HCT116 (cell line): ENCODE measurements at regions not wholly inside any gene's neighbourhood (a gene's known extent, or its start where the extent isn't known, plus 50 kb on each side); places are given as distances from the start of the nearest gene placed in this dataset.

Source experiments
- ATAC-seq: fragments of 200-7000 bp; cut with Tn5 transposase; 2 replicates; pipeline ENCODE4 v1.9.1; 2020; ENCODE audit warnings: mild to moderate bottlenecking, moderate library complexity
- BruUV-seq: library from RNA; stranded (reverse); fragments of 400-500 nt; replicated peaks from 2 replicates; lab custom pipeline; 2021; lab: Mats Ljungman, UMichigan
- CTCF ChIA-PET: fragments of 300-600 bp; sonication (Branson Sonifier 250); formaldehyde crosslinking; loops from one replicate; lab custom pipeline; 2021; ENCODE audit warnings: antibody characterized with exemption; lab: Charles Lee
- POLR2A ChIA-PET: fragments of 300-600, 350-600 bp; sonication (Branson Sonifier 250); formaldehyde crosslinking; loops from one replicate; lab custom pipeline; 2021; ENCODE audit warnings: antibody characterized with exemption; lab: Charles Lee
- RAD21 ChIA-PET, 2 experiments: fragments of 300-600 bp; sonication (Branson Sonifier 250); formaldehyde crosslinking; loops; one replicate each; lab custom pipeline; 2023; ENCODE audit warnings: low total read pairs in 2 of 2; ENCODE audit not compliant: uncharacterized antibody in 2 of 2, unreplicated experiment in 2 of 2, low non-redundant PET in 1 of 2; lab: Charles Lee
- DNase-seq: peaks from one replicate; pipeline ENCODE4 v3.0.0-alpha.2; 2010; ENCODE audit warnings: low read depth, low spot score
- H2AFZ ChIP-seq: fragments of 200-600 bp; shearing (Covaris generic), sonication (generic); 2 replicates; pipeline ENCODE4 v1.6.1; 2017; ENCODE audit warnings: low read depth, mixed run types, mixed read lengths, antibody characterized with exemption, low read length; ENCODE audit not compliant: poor library complexity, severe bottlenecking
- H3K27ac ChIP-seq: 2 replicates; pipeline ENCODE4 v1.5.1; 2012; ENCODE audit warnings: low read depth, low read length
- H3K27me3 ChIP-seq: fragments of 200-600 bp; sonication (generic); 2 replicates; pipeline ENCODE4 v1.6.1; 2016; ENCODE audit warnings: mixed run types, low read length, mixed read lengths; ENCODE audit not compliant: insufficient read depth
- H3K36me3 ChIP-seq, 2 experiments: fragments of 200-500 bp in 1 of 2; fragments of 200-600 bp in 1 of 2; sonication (Bioruptor generic) in 1 of 2; sonication (generic) in 1 of 2; 2 replicates each; pipeline versions ENCODE4 v1.5.1 to v1.6.1; 2014 to 2016; ENCODE audit warnings: low read length in 2 of 2, inconsistent platforms in 1 of 2, mixed read lengths in 1 of 2, mixed run types in 1 of 2; ENCODE audit not compliant: insufficient read depth in 2 of 2, control insufficient read depth in 1 of 2
- H3K4me1 ChIP-seq, 2 experiments: fragments of 200-600 bp in 1 of 2; sonication (generic) in 1 of 2; 2 replicates each; pipeline versions ENCODE4 v1.5.1 to v1.6.1; 2012 to 2017; ENCODE audit warnings: low read length in 2 of 2, inconsistent platforms in 1 of 2, mild to moderate bottlenecking in 1 of 2, mixed read lengths in 1 of 2, mixed run types in 1 of 2, moderate library complexity in 1 of 2; ENCODE audit not compliant: insufficient read depth in 2 of 2, control insufficient read depth in 1 of 2
- H3K4me2 ChIP-seq: fragments of 200-600 bp; sonication (generic); 2 replicates; pipeline ENCODE4 v1.6.1; 2017; ENCODE audit warnings: mixed run types, low read length, mixed read lengths
- H3K4me3 ChIP-seq, 2 experiments: fragments of 200-600 bp in 1 of 2; sonication (generic) in 1 of 2; replicated peaks in 1 of 2; 2 replicates each; pipeline ENCODE4 v1.5.1; 2011 to 2016; ENCODE audit warnings: low read length in 2 of 2, control low read depth in 1 of 2, low read depth in 1 of 2, mild to moderate bottlenecking in 1 of 2, mixed read lengths in 1 of 2, mixed run types in 1 of 2
- H3K79me2 ChIP-seq: fragments of 200-600 bp; sonication (generic); 2 replicates; pipeline ENCODE4 v1.6.1; 2017; ENCODE audit warnings: mild to moderate bottlenecking, mixed run types, low read length, moderate library complexity, mixed read lengths; ENCODE audit not compliant: insufficient read depth
- H3K9ac ChIP-seq: fragments of 200-600 bp; sonication (generic); 2 replicates; pipeline ENCODE4 v1.6.1; 2016; ENCODE audit warnings: low read length, mixed read lengths
- H3K9me2 ChIP-seq: fragments of 200-600 bp; sonication (generic), shearing (Covaris generic); 2 replicates; pipeline ENCODE4 v1.6.1; 2017; ENCODE audit warnings: mixed run types, mild to moderate bottlenecking, moderate library complexity; ENCODE audit not compliant: insufficient read depth
- H3K9me3 ChIP-seq, 2 experiments: fragments of 200-500 bp in 1 of 2; fragments of 200-600 bp in 1 of 2; sonication (Bioruptor generic) in 1 of 2; sonication (generic) in 1 of 2; 2 replicates each; pipeline ENCODE4 v1.6.1; 2014 to 2017; ENCODE audit warnings: low read length in 2 of 2, mixed read lengths in 2 of 2, inconsistent platforms in 1 of 2, low read depth in 1 of 2, mild to moderate bottlenecking in 1 of 2, mixed run types in 1 of 2, moderate library complexity in 1 of 2; ENCODE audit not compliant: control insufficient read depth in 1 of 2, insufficient read depth in 1 of 2
- H4K20me1 ChIP-seq: fragments of 200-600 bp; sonication (generic), shearing (Covaris generic); 2 replicates; pipeline ENCODE4 v1.6.1; 2017; ENCODE audit warnings: mixed run types, mild to moderate bottlenecking, moderate library complexity; ENCODE audit not compliant: insufficient read depth
- EZH2 ChIP-seq: fragments of 200-600 bp; sonication (generic); IDR thresholded peaks from 2 replicates; pipeline ENCODE4 v1.6.1; 2017; ENCODE audit warnings: antibody characterized with exemption, mixed run types
- JUND ChIP-seq: IDR thresholded peaks from 2 replicates; pipeline ENCODE4 v1.6.1; 2012
- POLR2AphosphoS5 ChIP-seq: IDR thresholded peaks from 2 replicates; pipeline ENCODE4 v1.6.1; 2011; ENCODE audit warnings: mild to moderate bottlenecking, low read depth, low read length, moderate library complexity
- SIN3A ChIP-seq: IDR thresholded peaks from 2 replicates; pipeline ENCODE4 v1.6.1; 2012; ENCODE audit warnings: low read depth
- SP1 ChIP-seq: IDR thresholded peaks from 2 replicates; pipeline ENCODE4 v1.6.1; 2012; ENCODE audit warnings: low read depth
- SRF ChIP-seq: IDR thresholded peaks from 2 replicates; pipeline ENCODE4 v1.6.1; 2012; ENCODE audit warnings: low read depth
- YY1 ChIP-seq: IDR thresholded peaks from 2 replicates; pipeline ENCODE4 v1.6.1; 2011; ENCODE audit warnings: low read length, low read depth, moderate library complexity, mild to moderate bottlenecking; ENCODE audit not compliant: insufficient replicate concordance; ENCODE audit errors: extremely low read depth
- ZFX ChIP-seq: fragments of 450-650 bp; IDR thresholded peaks from 2 replicates; pipeline ENCODE4 v1.6.1; 2017
- ZNF274 ChIP-seq: fragments of 200-500 bp; sonication (Bioruptor generic); IDR thresholded peaks from 2 replicates; pipeline ENCODE4 v1.6.1; 2014; ENCODE audit warnings: mild to moderate bottlenecking, low read depth, low read length, inconsistent platforms
- intact Hi-C: fragments of 100-400 bp; cut with micrococcal nuclease; formaldehyde crosslinking; loops from 2 replicates; pipeline ENCODE4 v1.10.0; 2022
- TF ChIP-seq, protein P1 (sequence below): IDR thresholded peaks from 2 replicates; pipeline ENCODE4 v1.6.1; 2012

DNA sequence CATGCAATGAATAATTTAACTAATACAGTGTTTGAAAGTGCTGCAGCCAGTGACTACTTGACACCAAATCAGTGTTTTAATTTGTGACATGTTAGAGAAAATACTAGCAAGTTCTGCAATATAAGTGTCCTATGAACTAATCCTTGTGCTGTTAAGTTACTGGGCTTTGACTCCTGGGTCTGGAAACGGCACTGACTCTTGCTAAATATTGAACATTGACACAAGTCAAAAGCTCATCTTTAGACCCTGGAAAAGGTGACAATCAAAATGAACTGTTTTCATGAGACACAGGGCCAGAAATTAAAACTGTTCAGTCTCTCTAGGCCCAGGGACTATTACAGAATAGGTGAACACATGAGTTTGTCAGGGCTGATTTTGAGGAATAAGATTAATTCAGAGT, 268.1 kb downstream of the IPO8 start:
- ATAC-seq (no peak), DNase-seq (no peak)
- Histone ChIP-seq H4K20me1 (no peaks in the 10 kb centered on the region), H3K9me2 (no peaks in the 10 kb centered on the region), H3K4me3 (no peak overlapping the region), H3K4me2 (no peak overlapping the region), H3K27me3 (no peaks in the 10 kb centered on the region), H3K9me3 (no peaks in the 10 kb centered on the region; a peak in 1 of 4 replicates), H3K36me3 (no peaks in the 10 kb centered on the region), H3K4me1 (no peaks in the 10 kb centered on the region), H2AFZ (no peak overlapping the region), H3K9ac (no peak overlapping the region), H3K79me2 (no peaks in the 10 kb centered on the region), H3K27ac (no peak overlapping the region)
- ChIA-PET RAD21 (no interaction called here), POLR2A (no interaction called here), CTCF (interaction anchor here (1.1 kb wide), 1 partner anchor 30 kb away, joined by 5 read pairs; no protein-coding TSS in a partner anchor)
- intact Hi-C loops = no loop called here
- no TSS peak for BruUV-seq
- TF ChIP-seq, protein P1, sequence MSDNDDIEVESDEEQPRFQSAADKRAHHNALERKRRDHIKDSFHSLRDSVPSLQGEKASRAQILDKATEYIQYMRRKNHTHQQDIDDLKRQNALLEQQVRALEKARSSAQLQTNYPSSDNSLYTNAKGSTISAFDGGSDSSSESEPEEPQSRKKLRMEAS = no peak
- TF ChIP-seq SRF = no peak

DNA sequence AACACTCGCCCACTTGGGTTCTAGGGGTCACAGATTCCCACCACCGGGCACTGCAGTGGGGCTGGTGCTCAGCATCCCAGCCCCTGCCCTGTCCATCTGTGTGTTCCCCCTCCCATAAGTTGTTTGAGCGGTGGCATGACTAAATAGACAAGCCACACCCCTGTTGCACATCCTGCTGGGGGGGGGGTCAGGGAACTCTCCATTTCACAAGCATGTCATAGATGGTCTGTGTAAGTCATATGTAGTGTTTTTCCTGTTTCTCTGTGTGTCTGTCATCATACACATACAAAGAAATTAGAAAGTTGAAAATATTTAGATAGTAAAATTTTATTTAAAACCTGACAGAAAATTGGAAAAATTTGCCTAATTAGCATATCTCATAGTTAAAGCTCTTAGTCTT, 270.2 kb downstream of the IPO8 start:
- TF ChIP-seq SIN3A = no peak
- no peak for TF ChIP-seq YY1
- TF ChIP-seq ZNF274 = no peak
- TF ChIP-seq JUND = no peak
- TF ChIP-seq ZFX = no peak
- no peak for TF ChIP-seq POLR2AphosphoS5
- TF ChIP-seq EZH2 = no peak
- TF ChIP-seq SP1 = no peak
- TF ChIP-seq, all 23 proteins: peak for 0
- Histone ChIP-seq H3K9ac (no peak overlapping the region), H3K4me1 (peaks cover 0 to 4% of the 10 kb centered on the region in 2 experiments; a peak in 2 of 4 replicates), H3K36me3 (no peaks in the 10 kb centered on the region), H2AFZ (no peak overlapping the region), H3K79me2 (no peaks in the 10 kb centered on the region), H3K27ac (no peak overlapping the region), H4K20me1 (no peaks in the 10 kb centered on the region), H3K4me2 (no peak overlapping the region), H3K27me3 (no peaks in the 10 kb centered on the region), H3K9me3 (no peaks in the 10 kb centered on the region; a peak in 1 of 4 replicates), H3K4me3 (no peak overlapping the region), H3K9me2 (no peaks in the 10 kb centered on the region)
- intact Hi-C loops = no loop called here
- RAD21 ChIA-PET = no interaction called here
- no peak for ATAC-seq
- no TSS peak for BruUV-seq
- POLR2A ChIA-PET = no interaction called here
- CTCF ChIA-PET = no interaction called here
- DNase-seq = no peak
